Activated T-cell treated with anti-CD3 and anti-CD28 coated beads, Interleukin-2, amount 50 U/mL, for 72 hours (primary cell): ENCODE measurements at regions not wholly inside any gene's neighbourhood (a gene's known extent, or its start where the extent isn't known, plus 50 kb on each side); places are given as distances from the start of the nearest gene placed in this dataset.
"Not testable (repeated sequence)": the region's sequence is repeated elsewhere in the genome, so short reads cannot be mapped to it uniquely, and the experiment has no call there.

Source experiments
- ATAC-seq, 2 donors: fragments of 150-1000 bp; cut with Tn5 transposase; replicated peaks in 1 of 2; 2 replicates each; pipeline ENCODE4 v1.10.0; 2021; ENCODE audit warnings: moderate library complexity in 2 of 2, mild to moderate bottlenecking in 1 of 2
- DNase-seq, 2 donors: peaks; one replicate each; pipeline ENCODE4 v3.0.0; 2021 to 2022; ENCODE audit warnings: mixed read lengths in 1 of 2
- H3K27ac Mint-ChIP-seq: one replicate; pipeline ENCODE4 v1.8.0; 2022; ENCODE audit warnings: mild to moderate bottlenecking, moderate library complexity, mixed read lengths
- H3K27me3 Mint-ChIP-seq: one replicate; pipeline ENCODE4 v1.8.0; 2022; ENCODE audit warnings: low read depth, mixed read lengths
- H3K36me3 Mint-ChIP-seq, 2 donors: one replicate each; pipeline ENCODE4 v1.8.0; 2022; ENCODE audit warnings: mixed read lengths in 2 of 2, mild to moderate bottlenecking in 1 of 2; ENCODE audit not compliant: insufficient read depth in 2 of 2
- H3K4me1 Mint-ChIP-seq: one replicate; pipeline ENCODE4 v1.8.0; 2022; ENCODE audit warnings: low read depth, mixed read lengths
- H3K4me3 Mint-ChIP-seq, 2 donors: one replicate each; pipeline ENCODE4 v1.8.0; 2022; ENCODE audit warnings: mild to moderate bottlenecking in 2 of 2, mixed read lengths in 2 of 2, moderate library complexity in 2 of 2
- H3K9me3 Mint-ChIP-seq, 2 donors: one replicate each; pipeline ENCODE4 v1.8.0; 2022; ENCODE audit warnings: mixed read lengths in 2 of 2

DNA sequence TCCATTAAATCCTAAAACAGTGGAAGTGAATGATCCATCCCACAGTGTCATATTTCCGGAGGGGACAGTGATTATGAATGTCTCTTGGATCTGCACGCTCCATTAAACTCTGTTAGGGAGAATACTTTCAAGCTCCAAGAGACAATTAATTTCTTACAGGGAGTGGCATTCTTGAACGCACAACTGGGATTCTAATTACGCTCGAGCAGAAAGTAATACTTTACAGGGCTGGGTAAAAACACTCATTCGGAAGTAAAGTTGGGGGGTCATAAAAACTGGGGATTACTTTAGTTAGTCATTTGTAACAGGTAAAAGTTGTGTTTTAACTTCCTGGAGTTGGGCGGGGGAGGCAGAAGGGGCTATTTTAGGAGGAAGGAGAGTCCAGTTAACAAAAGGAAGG lies 151.8 kb downstream of the ZFP64 start:
- no peaks in the 10 kb centered on the region for H3K9me3 Mint-ChIP-seq
- H3K4me3 Mint-ChIP-seq: no peak overlapping the region
- ATAC-seq (no peak), DNase-seq (no peak)
- no peak overlapping the region for H3K27ac Mint-ChIP-seq
- no peaks in the 10 kb centered on the region for H3K27me3 Mint-ChIP-seq
- H3K36me3 Mint-ChIP-seq: no peaks in the 10 kb centered on the region
- H3K4me1 Mint-ChIP-seq: no peaks in the 10 kb centered on the region

DNA sequence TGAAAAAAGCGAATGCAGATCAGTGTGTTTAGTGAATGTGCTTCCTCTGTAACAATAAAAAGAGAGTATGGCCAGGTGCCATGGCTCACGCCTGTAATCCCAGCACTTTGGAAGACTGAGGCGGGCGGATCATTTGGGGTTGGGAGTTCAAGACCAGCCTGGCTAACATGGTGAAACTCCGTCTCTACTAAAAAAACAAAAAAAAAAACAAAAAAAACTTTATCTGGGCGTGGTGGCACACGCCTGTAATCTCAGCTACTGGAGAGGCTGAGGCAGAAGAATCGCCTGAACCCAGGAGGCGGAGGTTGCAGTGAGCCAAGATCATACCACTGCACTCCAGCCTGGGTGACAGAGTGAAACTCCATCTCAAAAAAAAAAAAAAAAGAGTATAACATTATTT lies 152.9 kb downstream of the ZFP64 start:
- H3K36me3 Mint-ChIP-seq, H3K4me1 Mint-ChIP-seq, H3K27ac Mint-ChIP-seq, DNase-seq, H3K27me3 Mint-ChIP-seq, H3K9me3 Mint-ChIP-seq, H3K4me3 Mint-ChIP-seq, ATAC-seq: not testable (repeated sequence)

DNA sequence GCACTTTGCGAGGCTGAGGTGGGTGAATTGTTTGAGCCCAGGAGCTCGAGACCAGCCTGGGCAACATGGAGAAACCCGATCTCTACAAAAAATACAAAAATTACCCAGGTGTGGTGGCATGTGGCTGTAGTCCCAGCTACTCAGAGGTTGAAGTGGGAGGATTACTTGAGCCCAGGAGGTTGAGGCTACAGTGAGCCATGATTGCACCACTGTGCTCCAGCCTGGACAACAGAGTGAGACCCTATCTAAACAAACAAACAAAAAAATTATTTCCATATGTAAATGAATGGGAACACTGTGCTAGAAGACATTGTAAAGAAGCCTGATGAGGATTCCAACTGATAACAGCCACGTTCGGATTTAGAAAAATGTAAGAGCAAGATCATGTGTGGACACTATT lies 154.2 kb downstream of the ZFP64 start:
- peaks cover 5% of the 10 kb centered on the region for H3K4me1 Mint-ChIP-seq
- H3K9me3 Mint-ChIP-seq: no peaks in the 10 kb centered on the region
- H3K4me3 Mint-ChIP-seq: no peak overlapping the region
- H3K36me3 Mint-ChIP-seq: no peaks in the 10 kb centered on the region
- ATAC-seq: no peak
- H3K27ac Mint-ChIP-seq: no peak overlapping the region
- DNase-seq: no peak
- no peaks in the 10 kb centered on the region for H3K27me3 Mint-ChIP-seq

DNA sequence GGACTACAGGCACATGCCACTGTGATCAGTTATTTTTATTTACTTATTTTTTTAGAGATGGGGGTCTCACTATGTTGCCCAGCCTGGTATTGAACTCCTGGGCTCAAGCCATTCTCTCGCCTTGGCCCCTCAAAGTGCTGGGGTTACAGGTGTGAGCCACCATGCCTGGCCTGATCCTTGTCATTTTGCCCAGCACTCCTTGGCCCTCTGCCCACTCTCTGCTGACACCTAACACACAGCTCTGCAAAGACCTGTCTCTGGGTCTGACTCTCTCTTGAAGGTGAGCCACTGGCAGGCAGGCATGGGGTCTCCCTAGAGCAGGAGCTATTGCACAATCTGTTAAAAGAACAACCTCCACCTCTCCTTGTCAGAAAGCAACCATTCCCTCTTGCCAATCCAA lies 155.6 kb downstream of the ZFP64 start:
- Mint-ChIP-seq H3K36me3 (no peaks in the 10 kb centered on the region), H3K4me1 (peaks cover 19% of the 10 kb centered on the region), H3K27ac (no peak overlapping the region), H3K27me3 (no peaks in the 10 kb centered on the region), H3K9me3 (no peaks in the 10 kb centered on the region), H3K4me3 (no peak overlapping the region)
- ATAC-seq (no peak), DNase-seq (no peak)

DNA sequence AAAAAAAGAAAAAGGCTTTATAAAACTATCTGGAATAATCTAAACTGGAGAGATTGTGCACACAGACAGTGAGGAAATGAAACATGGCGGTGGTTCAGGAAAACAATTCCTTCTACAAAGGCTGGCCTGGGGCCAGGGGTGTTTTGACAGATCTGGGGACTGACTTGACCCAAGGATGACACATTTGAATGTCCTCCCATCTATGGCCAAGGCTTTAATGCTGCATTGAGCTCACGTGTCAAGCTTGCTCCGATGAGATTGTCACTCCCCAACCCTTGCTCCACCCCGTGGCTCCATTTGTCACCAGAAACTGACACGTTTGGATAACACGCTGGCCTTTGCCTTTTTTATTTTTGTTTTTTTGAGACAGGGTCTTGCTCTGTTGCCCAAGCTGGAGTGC lies 156.1 kb downstream of the ZFP64 start:
- no peak for DNase-seq
- ATAC-seq: no peak
- H3K4me3 Mint-ChIP-seq: no peak overlapping the region
- no peaks in the 10 kb centered on the region for H3K36me3 Mint-ChIP-seq
- H3K27me3 Mint-ChIP-seq: no peaks in the 10 kb centered on the region
- H3K9me3 Mint-ChIP-seq: no peaks in the 10 kb centered on the region
- no peak overlapping the region for H3K27ac Mint-ChIP-seq
- H3K4me1 Mint-ChIP-seq: peaks cover 24% of the 10 kb centered on the region

DNA sequence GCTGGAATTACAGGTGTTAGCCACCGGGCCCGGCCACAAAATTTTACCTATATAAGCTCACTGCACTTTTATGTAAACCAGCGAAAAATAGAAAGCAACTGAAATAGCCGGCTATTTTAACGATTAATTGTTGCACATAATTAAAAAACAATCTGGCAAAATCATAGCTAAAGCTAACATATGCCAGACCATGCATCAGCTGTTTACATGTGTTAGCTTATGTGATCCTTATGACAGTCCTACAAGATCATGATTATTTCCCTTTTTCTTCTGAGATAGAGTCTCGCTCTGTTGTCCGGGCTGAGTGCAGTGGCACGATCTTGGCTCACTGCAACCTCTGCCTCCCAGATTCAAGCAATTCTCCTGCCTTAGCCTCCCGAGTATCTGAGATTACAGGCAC lies 157.0 kb downstream of the ZFP64 start:
- Mint-ChIP-seq H3K27ac (no peak overlapping the region), H3K4me3 (no peak overlapping the region), H3K9me3 (no peaks in the 10 kb centered on the region), H3K4me1 (peaks cover 25% of the 10 kb centered on the region), H3K36me3 (no peaks in the 10 kb centered on the region), H3K27me3 (no peaks in the 10 kb centered on the region)
- DNase-seq (no peak), ATAC-seq (no peak)

DNA sequence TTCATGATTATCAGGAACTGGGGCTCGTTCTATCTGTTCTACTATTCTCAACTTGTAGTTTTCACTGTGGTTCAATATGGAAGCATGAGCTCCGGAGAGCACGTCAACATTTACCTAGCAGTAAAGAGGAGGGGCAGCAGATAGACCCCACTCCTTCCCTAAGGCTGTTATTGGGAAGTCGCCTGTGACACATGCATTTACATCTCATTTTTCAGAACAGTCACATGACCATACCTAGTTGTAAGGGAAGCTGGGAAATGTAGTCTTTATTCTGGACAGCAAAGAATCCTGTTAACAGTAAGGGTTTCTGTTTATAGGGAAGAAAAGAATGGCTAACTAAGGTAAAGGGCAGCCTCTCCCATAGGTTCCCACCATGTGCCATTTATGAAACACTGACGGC lies 158.3 kb downstream of the ZFP64 start:
- ATAC-seq (no peak), DNase-seq (no peak)
- H3K27me3 Mint-ChIP-seq: no peaks in the 10 kb centered on the region
- no peaks in the 10 kb centered on the region for H3K36me3 Mint-ChIP-seq
- H3K4me1 Mint-ChIP-seq: peaks cover 25% of the 10 kb centered on the region
- H3K9me3 Mint-ChIP-seq: no peaks in the 10 kb centered on the region
- H3K27ac Mint-ChIP-seq: no peak overlapping the region
- no peak overlapping the region for H3K4me3 Mint-ChIP-seq

DNA sequence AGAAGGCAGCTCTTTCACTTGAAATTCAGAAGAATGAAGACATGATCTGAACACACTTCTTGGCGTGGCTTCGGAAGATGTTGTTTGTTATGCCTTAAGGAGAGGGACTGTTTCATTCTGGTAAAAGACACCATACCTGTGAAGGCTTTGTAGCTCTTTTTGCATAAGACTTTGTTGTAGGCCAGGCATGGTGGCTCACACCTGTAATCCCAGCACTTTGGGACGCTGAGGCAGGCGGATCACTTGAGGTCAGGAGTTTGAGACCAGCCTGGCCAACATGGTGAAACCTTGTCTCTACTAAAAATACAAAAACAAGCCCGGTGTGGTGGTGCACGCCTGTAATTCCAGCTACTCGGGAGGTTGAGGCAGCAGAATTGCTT lies 159.3 kb downstream of the ZFP64 start:
- H3K9me3 Mint-ChIP-seq, ATAC-seq, H3K27me3 Mint-ChIP-seq, DNase-seq, H3K36me3 Mint-ChIP-seq: not testable (repeated sequence)
- Mint-ChIP-seq H3K4me3 (peak overlapping the region in 1 of 2 donors; percentile 55), H3K27ac (peak overlapping the region; percentile 7), H3K4me1 (peaks cover 25% of the 10 kb centered on the region)

DNA sequence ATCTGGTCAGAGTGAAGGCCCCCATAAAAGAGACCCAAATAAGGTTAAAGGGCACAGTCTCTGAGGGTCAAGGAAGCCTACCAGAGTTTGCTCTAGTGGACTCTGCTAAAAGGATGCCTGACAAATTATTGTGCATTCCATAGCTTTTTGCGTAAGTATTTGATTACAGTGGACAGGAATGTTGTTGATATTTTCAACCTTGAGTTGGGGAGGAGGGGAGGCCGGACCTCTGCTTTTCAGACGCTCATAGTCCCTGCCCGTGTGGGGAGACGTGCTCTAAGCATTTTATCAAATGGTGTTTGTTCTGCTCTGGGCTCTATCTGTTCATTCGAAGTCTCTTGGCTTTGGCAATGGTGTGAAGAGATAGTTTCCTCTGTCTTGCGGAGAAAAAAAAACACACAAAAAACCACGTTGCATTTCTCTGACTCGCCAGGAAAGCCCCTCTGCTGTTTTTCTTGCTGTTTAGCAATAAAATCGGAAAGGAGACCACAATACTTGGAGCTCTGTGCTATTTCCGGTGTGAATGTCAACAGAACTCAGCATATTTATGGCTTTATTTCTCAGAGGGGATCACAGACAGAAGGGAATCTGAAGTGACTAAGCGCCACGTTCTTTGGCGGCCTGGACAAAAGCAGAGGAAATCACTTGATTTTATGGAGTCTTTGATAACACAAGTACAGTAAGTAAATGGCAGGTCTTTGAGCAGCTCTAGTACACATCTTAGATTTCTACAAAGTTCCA lies 159.8 kb downstream of the ZFP64 start:
- H3K9me3 Mint-ChIP-seq: no peaks in the 10 kb centered on the region
- H3K4me3 Mint-ChIP-seq: peak overlapping the region; percentile 45 to 55
- no peaks in the 10 kb centered on the region for H3K27me3 Mint-ChIP-seq
- peaks cover 25% of the 10 kb centered on the region for H3K4me1 Mint-ChIP-seq
- H3K36me3 Mint-ChIP-seq: no peaks in the 10 kb centered on the region
- peak; percentile 23 to 35 for DNase-seq
- peak overlapping the region; percentile 7 for H3K27ac Mint-ChIP-seq
- ATAC-seq: peak; percentile 81 to 91

DNA sequence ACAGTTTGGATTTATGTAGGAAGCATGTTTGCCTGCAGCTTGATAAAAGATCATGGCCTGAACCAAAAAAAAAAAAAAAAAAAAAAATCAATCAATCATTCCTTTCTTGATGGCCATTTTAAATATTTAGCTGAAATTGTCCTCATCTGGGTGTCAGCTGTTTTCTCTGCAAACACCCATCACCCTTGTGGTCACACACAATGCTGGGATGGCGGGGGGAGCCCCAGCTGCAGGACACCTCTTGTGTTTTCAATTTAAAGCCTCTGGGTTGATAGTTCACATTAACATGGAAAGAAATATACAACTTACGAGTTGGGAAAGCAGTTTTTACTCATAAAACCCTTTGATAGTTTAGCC lies 160.4 kb downstream of the ZFP64 start:
- Mint-ChIP-seq H3K9me3 (no peaks in the 10 kb centered on the region), H3K4me1 (peaks cover 25% of the 10 kb centered on the region), H3K36me3 (no peaks in the 10 kb centered on the region), H3K27me3 (no peaks in the 10 kb centered on the region), H3K27ac (peak overlapping the region; percentile 7), H3K4me3 (peak overlapping the region in 1 of 2 donors; percentile 55)
- no peak for ATAC-seq
- no peak for DNase-seq

DNA sequence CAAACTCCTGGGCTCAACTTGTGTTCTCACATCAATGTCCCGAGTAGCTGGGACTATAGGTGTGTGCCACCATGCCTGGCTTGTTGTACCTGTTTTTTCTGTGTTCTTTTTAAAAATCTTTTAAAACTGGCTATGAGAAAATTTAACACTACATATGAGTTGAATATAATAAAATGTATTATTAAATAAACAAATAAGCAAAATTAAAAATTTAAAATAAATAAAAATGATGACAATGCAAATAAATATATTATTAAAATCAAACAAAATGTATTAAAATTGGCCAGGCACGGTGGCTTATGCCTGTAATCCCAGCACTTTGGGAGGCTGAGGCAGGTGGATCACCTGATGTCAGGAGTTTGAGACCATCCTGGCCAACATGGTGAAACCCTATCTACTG lies 162.4 kb downstream of the ZFP64 start:
- ATAC-seq, H3K4me3 Mint-ChIP-seq, H3K36me3 Mint-ChIP-seq, DNase-seq, H3K27me3 Mint-ChIP-seq, H3K9me3 Mint-ChIP-seq, H3K27ac Mint-ChIP-seq: not testable (repeated sequence)
- peaks cover 25% of the 10 kb centered on the region for H3K4me1 Mint-ChIP-seq

DNA sequence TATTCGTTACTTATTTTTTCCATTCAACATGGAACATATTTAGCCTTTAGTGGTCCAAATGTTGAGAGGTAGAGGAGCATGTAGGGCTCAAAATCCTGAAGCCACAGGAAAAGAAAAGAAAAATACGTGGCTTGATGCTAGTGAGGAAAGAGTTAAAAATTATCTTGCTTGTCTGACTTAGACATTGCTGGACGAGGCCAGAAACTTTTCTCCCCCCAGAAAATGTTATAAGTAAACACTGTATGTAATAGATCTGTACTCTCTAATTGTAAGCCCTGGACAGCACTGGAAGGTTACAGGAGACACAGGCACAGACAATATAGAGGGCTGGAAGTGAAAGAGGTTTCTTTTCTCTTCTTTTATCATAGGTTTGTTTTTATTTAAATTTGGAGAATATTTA lies 165.6 kb downstream of the ZFP64 start:
- DNase-seq (no peak), ATAC-seq (no peak)
- no peaks in the 10 kb centered on the region for H3K9me3 Mint-ChIP-seq
- H3K36me3 Mint-ChIP-seq: no peaks in the 10 kb centered on the region
- H3K4me3 Mint-ChIP-seq: no peak overlapping the region
- H3K27ac Mint-ChIP-seq: no peak overlapping the region
- H3K4me1 Mint-ChIP-seq: peaks cover 5% of the 10 kb centered on the region
- H3K27me3 Mint-ChIP-seq: no peaks in the 10 kb centered on the region

DNA sequence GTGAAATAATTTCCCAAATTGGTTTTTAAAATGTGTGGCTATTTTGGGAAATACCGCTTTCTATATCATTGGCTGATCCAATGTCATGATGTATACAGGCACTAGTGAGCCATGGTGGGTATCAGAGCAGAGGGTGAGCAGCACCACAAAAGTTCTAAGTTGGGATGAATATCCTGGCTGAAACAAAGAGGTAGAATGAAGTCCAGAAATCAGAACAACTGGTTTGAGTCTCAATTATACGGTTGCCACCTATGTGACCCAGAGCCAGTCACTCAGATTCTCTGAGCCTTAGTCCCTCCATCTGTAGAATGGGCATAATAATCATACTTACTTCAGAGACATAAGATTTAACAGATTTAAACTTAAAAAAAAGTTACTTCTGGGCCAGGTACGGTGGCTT lies 172.3 kb downstream of the ZFP64 start:
- H3K36me3 Mint-ChIP-seq: no peaks in the 10 kb centered on the region
- H3K9me3 Mint-ChIP-seq: no peaks in the 10 kb centered on the region
- ATAC-seq (no peak), DNase-seq (no peak)
- no peak overlapping the region for H3K4me3 Mint-ChIP-seq
- H3K27ac Mint-ChIP-seq: no peak overlapping the region
- no peaks in the 10 kb centered on the region for H3K27me3 Mint-ChIP-seq
- no peaks in the 10 kb centered on the region for H3K4me1 Mint-ChIP-seq

DNA sequence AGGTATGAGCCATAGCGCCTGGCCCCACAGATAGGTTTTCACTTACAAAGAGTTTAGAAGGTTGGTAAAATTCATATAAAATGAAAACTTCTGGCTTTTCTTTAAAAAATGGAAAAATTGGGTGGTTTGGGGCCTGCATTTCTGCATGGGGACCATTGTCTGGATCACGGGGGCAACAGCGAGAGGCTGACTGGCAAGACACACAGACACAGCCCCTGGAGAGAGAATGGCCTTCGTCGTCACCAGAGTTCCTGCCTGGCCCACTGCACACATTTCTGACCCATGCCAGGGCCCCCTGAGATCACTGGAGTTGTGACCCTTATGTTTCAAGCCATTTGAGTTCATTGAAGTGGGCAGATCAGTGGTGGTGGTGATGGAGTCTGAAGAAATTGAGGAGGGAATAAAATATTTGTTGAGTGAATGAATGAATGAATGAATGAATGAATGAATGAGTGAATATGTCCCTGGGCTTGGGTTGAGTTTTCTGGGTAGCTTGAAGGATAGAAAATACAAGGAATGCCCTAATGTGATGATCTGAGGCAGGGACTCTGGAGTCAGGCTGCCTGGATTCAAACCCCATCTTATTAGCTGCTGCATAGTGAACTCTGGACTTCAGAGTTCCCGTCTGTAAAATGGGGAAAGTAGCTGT lies 173.8 kb downstream of the ZFP64 start:
- no peaks in the 10 kb centered on the region for H3K27me3 Mint-ChIP-seq
- H3K4me3 Mint-ChIP-seq: no peak overlapping the region
- H3K36me3 Mint-ChIP-seq: no peaks in the 10 kb centered on the region
- no peak overlapping the region for H3K27ac Mint-ChIP-seq
- no peaks in the 10 kb centered on the region for H3K4me1 Mint-ChIP-seq
- ATAC-seq: no peak
- DNase-seq: no peak
- peaks cover 0 to 2% of the 10 kb centered on the region in 2 donors for H3K9me3 Mint-ChIP-seq
